GM18873 (cell line): ENCODE measurements at regions not wholly inside any gene's neighbourhood (a gene's known extent, or its start where the extent isn't known, plus 50 kb on each side); places are given as distances from the start of the nearest gene placed in this dataset.

Source experiments
- ATAC-seq: cut with Tn5 transposase; IDR thresholded peaks from one replicate; pipeline ENCODE4 v1.9.1; 2021; ENCODE audit warnings: mild to moderate bottlenecking, moderate library complexity, moderate number of reproducible peaks; ENCODE audit not compliant: unreplicated experiment, low FRiP score

GRCh38 chr22:49721211-49721763 lies 106.4 kb downstream of the BRD1 start:
- ATAC-seq = no peak

DNA sequence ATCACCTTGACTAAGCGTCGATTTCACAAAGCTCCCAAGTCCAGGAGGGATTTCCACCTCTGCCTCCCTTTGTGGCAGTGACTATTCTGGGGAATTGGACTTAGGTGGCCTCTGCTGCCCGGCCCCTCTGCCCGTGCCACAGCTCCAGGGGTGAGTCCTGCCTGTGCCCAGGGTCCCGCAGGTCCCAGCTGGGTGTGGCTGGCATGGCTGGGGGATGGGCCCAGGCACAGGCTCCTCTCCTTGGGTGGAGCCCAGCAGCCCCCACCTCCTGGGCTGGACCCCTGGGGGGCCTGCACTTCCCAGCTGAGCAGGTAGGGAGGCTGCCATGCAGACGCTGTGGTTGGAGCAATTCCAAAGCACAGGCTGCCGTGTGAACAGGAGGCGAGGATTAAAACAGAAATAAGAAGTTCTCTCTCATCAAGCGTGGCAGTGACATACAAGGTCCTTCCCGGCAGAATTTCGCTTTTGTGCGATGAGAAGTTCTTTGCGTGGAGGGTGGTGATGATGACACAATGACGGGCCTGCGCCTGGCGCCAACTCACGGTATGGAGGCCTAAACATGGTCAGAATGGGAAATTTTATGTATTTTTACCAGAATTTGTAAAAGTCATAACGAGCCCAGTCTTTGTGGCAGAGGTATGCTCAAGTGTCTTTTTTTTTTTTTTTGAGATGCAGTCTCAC lies 107.3 kb downstream of the BRD1 start:
- ATAC-seq = no peak

GRCh38 chr22:49719046-49719445 lies 108.6 kb downstream of the BRD1 start:
- ATAC-seq = no peak

GRCh38 chr22:49718396-49718795 lies 109.3 kb downstream of the BRD1 start:
- ATAC-seq = no peak

DNA sequence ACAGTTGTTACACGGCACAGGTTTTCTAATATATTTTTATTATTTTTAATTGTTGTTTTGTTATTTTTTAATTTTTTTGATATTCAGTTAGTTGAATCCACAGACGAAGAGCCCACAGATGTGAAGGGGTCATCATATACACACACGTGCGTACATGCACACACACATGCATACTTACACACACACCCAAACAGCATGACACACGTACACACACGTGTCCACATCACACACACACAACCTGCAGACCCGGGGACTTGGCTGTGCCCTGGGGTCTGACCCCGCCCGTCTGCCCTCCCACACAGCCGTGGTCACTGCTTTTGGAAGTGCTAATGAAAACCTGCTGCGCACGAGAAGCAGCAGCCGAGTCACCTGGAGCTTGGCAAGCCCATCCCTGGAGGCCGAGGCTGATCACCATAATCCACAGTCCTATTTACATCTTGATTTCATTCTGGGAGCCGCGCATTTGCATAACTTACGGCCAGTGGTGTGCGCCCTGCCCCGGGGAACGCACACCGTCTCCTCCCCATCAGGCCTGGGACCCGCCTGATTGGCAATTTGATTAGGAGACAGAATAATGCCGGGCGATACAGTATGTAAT lies 110.3 kb downstream of the BRD1 start:
- no peak for ATAC-seq

DNA sequence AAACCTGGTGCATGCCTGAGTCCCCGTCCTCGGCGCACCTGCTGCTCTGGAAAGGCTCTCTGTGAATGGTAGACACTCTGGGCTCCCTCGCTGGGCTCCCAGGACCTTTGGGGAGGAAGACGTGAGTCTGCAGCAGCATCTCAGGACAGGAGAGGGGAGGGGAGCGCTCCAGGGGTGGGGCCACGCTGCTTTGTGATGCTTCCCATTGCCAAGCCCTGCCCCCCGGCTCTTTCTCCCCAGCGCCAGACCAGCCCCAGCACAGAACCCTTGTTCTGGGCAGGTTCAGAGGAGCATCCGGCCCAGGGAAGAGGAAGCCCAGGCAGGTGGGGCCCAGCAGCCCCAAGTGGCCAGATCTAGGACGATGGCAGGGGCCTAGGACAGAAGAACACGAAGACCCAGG lies 111.2 kb downstream of the BRD1 start:
- ATAC-seq = no peak

GRCh38 chr22:49715450-49715849 lies 112.2 kb downstream of the BRD1 start:
- ATAC-seq = no peak

- no peak for ATAC-seq
Measured at GRCh38 chr22:49713003-49713402, 114.7 kb downstream of the BRD1 start.

- no peak for ATAC-seq
Measured at GRCh38 chr22:49712195-49712791, 115.4 kb downstream of the BRD1 start.

DNA sequence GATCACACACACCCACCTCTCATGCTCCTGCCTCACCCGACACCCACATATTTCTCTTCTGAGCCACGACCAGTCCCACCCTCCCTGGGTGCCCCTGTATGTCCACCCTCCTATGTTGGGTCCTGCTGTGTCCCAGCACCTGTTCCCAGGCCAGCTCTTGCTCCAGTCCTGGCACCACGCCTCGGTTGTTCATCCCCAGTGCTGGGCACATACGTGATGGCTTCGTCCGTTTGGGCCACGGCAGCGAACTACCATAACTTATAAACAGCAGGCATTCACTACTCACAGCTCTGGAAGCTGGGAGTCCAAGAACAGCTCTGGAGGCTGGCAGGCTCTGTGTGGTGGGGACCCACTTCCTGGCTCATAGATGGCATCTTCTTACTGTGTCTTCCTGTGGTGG lies 116.9 kb downstream of the BRD1 start:
- ATAC-seq = no peak

DNA sequence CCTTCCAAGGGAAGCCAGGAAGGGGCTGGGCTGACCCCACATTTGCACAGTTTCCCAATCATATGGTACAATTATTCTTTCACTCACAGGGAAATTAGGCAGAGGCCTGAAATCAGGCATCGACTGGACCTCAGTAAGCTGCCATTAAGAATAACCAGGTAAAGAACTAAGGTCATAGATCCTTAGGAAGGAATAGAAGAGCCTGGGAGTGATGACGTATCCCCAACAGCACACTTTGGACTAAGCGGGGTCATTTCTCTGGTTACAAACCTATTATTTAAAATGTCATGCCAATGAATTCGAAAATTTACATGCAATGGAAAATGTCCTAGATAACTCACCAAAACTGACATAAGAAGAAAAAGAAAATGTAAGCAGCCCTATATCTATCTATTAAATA lies 118.2 kb downstream of the BRD1 start:
- no peak for ATAC-seq

DNA sequence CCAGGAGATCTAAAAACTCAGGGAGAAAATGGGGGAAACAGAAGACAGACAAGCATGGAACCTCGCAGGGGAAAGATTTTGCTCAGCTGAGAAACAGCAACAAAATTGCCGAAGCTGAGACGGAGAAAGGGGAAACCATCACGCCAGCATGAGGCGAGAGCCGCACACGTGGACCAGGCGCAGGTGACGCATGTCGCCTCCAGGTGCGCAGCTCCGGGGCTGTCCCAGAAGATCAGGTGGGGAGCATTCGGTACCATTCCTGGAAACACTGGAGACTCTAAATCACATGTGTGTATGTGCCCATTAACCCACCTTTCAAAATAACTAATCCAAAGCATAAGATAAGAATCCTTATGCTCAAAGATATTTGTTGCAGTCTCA lies 121.7 kb downstream of the BRD1 start:
- no peak for ATAC-seq

GRCh38 chr22:49705216-49705971 lies 122.3 kb downstream of the BRD1 start:
- ATAC-seq = no peak

GRCh38 chr22:49704345-49705215 lies 123.1 kb downstream of the BRD1 start:
- ATAC-seq = no peak

GRCh38 chr22:49703990-49704344 lies 123.7 kb downstream of the BRD1 start:
- ATAC-seq = no peak

- no peak for ATAC-seq
Measured at GRCh38 chr22:49703505-49703904, 124.2 kb downstream of the BRD1 start.

DNA sequence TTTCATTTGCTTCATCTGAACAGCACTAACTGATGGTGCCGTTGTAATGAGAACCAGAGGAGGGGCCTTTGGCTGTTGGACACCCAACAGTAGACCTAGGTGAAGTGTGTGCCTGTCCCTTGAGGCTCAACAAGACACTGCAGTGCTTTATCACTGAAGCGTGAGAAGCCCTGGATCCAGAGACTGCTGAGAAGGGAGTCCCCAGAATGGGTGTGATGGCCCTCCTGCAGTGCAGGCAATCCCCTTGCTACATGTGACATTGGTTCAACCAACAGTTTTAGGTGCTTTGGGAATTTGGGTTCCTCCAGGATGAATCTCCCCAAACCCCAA lies 125.6 kb downstream of the BRD1 start:
- ATAC-seq = no peak

GRCh38 chr22:49701380-49702067 lies 126.1 kb downstream of the BRD1 start:
- ATAC-seq = no peak

DNA sequence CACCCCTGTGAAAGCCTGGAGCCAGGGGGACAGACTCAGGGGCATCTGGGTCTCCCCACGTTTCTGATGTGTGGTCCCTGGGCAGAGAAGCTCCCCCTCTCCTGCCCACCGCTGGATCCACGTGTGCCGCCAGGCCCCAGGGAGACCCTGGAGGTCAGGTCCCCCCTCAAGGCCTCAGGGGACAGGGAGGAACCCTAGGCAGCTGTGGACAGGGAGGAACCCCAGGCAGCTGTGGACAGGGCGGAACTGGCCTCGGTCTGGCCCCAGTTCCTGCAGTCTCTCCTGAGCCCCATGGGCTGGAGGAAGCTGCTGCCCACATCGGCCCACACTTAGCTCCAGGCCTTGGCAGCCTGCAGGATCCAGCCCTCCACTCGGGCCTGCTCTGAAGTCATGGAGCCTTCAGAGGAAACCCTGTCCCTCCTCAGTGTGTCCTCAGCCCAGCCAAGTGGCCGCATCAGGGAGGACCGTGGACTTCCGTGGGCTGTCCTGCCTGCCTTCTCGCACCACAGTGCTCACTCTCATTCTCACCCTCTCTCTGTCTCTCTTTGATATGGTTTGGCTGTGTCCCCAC lies 127.7 kb downstream of the BRD1 start:
- no peak for ATAC-seq

DNA sequence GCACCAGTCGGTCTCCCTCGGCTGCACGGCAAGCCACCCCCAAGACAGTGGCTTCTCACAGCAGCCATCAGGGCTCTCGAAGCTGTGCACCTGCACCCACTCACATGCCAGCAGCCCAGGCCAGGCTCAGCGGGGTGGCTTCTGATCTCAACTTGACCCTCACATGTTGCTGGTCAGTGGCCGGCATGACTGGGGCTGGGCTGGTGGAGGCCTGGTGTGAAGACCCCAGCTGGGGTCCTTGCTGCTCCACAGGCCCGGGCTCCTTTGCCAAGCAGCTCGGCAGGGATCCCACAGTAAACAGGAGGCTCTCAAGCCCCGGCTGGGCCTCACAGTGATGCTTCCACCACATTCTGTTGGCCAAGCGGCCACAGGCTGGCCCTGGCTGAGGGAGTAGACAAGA lies 128.2 kb downstream of the BRD1 start:
- ATAC-seq = no peak
